ENCODE measurements at regions not wholly inside any gene's neighbourhood (a gene's known extent, or its start where the extent isn't known, plus 50 kb on each side); places are given as distances from the start of the nearest gene placed in this dataset.

DNA sequence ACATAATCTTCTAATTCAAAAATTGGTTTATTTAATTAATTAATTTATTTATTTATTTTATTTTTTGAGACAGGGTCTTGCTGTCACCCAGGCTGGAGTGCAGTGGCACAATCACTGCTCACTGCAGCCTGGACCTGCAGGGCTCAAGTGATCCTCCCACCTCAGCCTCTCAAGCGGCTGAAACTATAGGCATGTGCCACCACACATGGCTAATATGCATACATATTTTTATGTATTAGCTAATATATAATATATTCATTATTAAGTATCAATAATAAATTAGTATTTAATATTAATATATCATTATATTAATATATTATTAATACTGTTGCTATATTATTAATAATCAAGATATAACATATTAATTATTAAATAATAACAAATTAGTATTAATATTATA, 406.7 kb downstream of the GPATCH2 start:
- WGBS, 4 donors = 89 to 100% (median 92%) methylated on average over 1 of the region's 1 CpG

DNA sequence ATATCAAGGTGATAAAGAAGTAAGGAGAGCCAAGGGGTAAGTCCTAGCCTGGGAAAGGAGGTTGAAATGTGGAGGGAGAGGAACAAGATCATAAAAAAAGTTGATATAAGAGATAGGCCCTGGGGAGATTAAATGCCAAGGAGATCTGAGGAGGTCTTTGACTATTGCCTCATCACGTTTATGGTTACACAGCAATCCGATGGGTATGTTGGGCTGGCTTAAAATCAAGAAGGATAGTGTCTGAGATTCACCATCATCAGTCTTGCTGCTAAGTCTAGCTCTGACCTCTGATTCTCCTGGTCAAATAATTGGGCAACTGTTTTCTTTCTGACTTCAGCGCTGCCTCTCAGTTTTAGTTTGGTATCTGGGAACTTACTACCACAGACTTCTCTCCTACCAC, 416.3 kb downstream of the GPATCH2 start:
- Histone ChIP-seq H3K27me3 (no peaks in the 10 kb centered on the region), H3K4me1 (replicated peaks in 1 of 2) (no peaks in the 10 kb centered on the region), H3K9me3 (replicated peaks in 1 of 3) (no peaks in the 10 kb centered on the region), H3K36me3 (replicated peaks in 1 of 2) (no peaks in the 10 kb centered on the region), H3K27ac (no peak overlapping the region), H3K4me3 (no peak overlapping the region)
- WGBS, 4 donors = 55 to 59% (median 56%) methylated on average over 3 of the region's 3 CpGs
- intact Hi-C loops (cut with DNase I) = no loop called here
- no peak for DNase-seq
- no peak for TF ChIP-seq POLR2A (IDR thresholded peaks at IDR 0.05)
- TF ChIP-seq, protein P1, sequence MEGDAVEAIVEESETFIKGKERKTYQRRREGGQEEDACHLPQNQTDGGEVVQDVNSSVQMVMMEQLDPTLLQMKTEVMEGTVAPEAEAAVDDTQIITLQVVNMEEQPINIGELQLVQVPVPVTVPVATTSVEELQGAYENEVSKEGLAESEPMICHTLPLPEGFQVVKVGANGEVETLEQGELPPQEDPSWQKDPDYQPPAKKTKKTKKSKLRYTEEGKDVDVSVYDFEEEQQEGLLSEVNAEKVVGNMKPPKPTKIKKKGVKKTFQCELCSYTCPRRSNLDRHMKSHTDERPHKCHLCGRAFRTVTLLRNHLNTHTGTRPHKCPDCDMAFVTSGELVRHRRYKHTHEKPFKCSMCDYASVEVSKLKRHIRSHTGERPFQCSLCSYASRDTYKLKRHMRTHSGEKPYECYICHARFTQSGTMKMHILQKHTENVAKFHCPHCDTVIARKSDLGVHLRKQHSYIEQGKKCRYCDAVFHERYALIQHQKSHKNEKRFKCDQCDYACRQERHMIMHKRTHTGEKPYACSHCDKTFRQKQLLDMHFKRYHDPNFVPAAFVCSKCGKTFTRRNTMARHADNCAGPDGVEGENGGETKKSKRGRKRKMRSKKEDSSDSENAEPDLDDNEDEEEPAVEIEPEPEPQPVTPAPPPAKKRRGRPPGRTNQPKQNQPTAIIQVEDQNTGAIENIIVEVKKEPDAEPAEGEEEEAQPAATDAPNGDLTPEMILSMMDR (IDR thresholded peaks at IDR 0.05) = no peak

More for the DNA sequence above, 406.7 kb downstream of the GPATCH2 start:
- no peaks in the 10 kb centered on the region for H3K4me1 ChIP-seq (replicated peaks in 1 of 2)
- no peak overlapping the region for H3K4me3 ChIP-seq
- no peaks in the 10 kb centered on the region for H3K36me3 ChIP-seq (replicated peaks in 1 of 2)
- intact Hi-C loops (cut with DNase I) = no loop called here
- TF ChIP-seq, protein P1 (IDR thresholded peaks at IDR 0.05) = no peak
- no peak for TF ChIP-seq POLR2A (IDR thresholded peaks at IDR 0.05)
- no peak for DNase-seq
- no peaks in the 10 kb centered on the region for H3K27me3 ChIP-seq
- no peaks in the 10 kb centered on the region for H3K9me3 ChIP-seq (replicated peaks in 1 of 3)
- H3K27ac ChIP-seq = no peak overlapping the region

DNA sequence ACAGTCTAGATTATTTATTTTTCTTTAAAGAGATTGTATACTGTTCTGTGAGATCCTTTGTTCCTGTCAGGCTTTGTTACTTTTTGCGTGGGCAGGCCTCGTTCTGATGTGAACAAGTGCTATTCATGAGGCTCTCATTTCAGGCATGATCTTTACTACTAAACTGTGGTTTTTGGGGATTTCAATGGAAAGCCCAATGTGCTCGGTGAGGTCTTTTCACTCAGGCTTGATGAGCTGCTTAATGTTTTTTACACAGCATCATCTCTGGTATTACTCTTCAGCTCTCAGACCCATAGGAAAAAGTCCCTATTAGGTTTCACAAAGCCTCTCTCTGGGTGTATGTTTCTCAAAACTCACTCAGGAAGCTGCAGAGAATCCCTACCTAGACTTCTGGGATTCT, 419.4 kb downstream of the GPATCH2 start:
- 65 to 82% (median 76%) methylated on average over 3 of the region's 3 CpGs for WGBS, 4 donors
- H3K36me3 ChIP-seq (replicated peaks in 1 of 2) = no peaks in the 10 kb centered on the region
- H3K27me3 ChIP-seq = no peaks in the 10 kb centered on the region
- no peaks in the 10 kb centered on the region for H3K9me3 ChIP-seq (replicated peaks in 1 of 3)
- no peak overlapping the region for H3K27ac ChIP-seq
- TF ChIP-seq POLR2A (IDR thresholded peaks at IDR 0.05) = no peak
- TF ChIP-seq, protein P1 (IDR thresholded peaks at IDR 0.05) = no peak
- no peak for DNase-seq
- intact Hi-C loops (cut with DNase I) = no loop called here
- no peak overlapping the region for H3K4me3 ChIP-seq
- no peaks in the 10 kb centered on the region for H3K4me1 ChIP-seq (replicated peaks in 1 of 2)

DNA sequence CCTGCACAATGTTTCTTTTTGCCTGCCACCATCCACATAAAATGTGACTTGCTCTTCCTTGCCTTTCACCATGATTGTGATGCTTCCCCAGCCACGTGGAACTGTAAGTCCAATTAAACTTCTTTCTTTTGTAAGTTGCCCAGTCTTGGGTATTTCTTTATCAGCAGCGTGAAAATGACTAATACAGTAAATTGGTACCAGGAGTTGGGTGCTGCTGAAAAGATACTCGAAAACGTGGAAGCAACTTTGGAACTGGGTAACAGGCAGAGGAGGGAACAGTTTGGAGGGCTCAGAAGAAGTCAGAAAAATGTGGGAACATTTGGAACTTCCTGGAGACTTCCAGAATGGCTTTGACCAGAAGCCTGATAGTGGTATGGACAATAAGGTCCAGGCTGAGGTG, 425.3 kb downstream of the GPATCH2 start:
- no peaks in the 10 kb centered on the region for H3K4me1 ChIP-seq (replicated peaks in 1 of 2)
- H3K4me3 ChIP-seq = no peak overlapping the region
- DNase-seq = no peak
- WGBS, 4 donors = 77 to 81% (median 79%) methylated on average over 4 of the region's 4 CpGs
- H3K36me3 ChIP-seq (replicated peaks in 1 of 2) = no peaks in the 10 kb centered on the region
- H3K27ac ChIP-seq = no peak overlapping the region
- H3K27me3 ChIP-seq = no peaks in the 10 kb centered on the region
- TF ChIP-seq, protein P1 (IDR thresholded peaks at IDR 0.05) = no peak
- no peak for TF ChIP-seq POLR2A (IDR thresholded peaks at IDR 0.05)
- no peaks in the 10 kb centered on the region for H3K9me3 ChIP-seq (replicated peaks in 1 of 3)
- intact Hi-C loops (cut with DNase I) = no loop called here

Data from adrenal gland (tissue), 9 donors.